Left cardiac atrium (tissue), 4 donors: ENCODE measurements at regions not wholly inside any gene's neighbourhood (a gene's known extent, or its start where the extent isn't known, plus 50 kb on each side); places are given as distances from the start of the nearest gene placed in this dataset.

Source experiments
- ATAC-seq, 2 donors: fragments of 200-7000 bp; cut with Tn5 transposase; one replicate each; pipeline ENCODE4 v1.9.1; 2020; ENCODE audit warnings: mild to moderate bottlenecking in 2 of 2, moderate library complexity in 2 of 2
- DNase-seq: peaks from one replicate; pipeline ENCODE4 v3.0.0-alpha.2; 2020
- intact Hi-C, 2 donors: fragments of 100-400 bp; cut with DNase I; formaldehyde crosslinking; loops; one replicate each; pipeline versions ENCODE4 v1.14.1 to v1.15.1; 2022 to 2023
- donor health status: DM: no; HTN: yes; CAD: no.
- donor health status: DM: no; HTN: yes; CAD: no; lungs with severe emphysema.
- donor health status: DM: yes; HTN: yes; CAD: no.
- donor health status: Dilated cardiomyopathy.

- intact Hi-C loops = no loop called here
- DNase-seq (no peak), ATAC-seq (peak in 1 of 2 donors; percentile 35)
These were observed 88.2 kb downstream of the NOG start for GRCh38 chr17:56681561-56682266.

DNA sequence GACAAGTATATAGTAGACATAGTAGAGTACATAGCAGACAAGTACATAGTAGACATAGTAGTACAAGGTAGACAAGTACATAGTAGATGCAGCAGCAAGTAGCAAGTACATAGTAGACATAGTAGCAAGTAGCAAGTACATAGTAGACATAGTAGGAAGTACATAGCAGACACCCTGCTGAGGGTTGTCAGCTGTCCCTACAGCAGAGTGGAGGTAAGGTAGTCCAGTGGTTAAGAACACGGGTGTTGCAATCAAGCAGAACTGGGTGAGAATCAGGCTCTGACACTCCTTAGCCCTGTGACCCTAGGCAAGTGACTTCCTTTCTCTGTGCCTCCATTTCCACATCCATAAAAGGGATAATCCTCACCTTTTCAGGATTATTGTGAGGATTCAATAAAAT is 94.7 kb downstream of the NOG start:
- DNase-seq (no peak), ATAC-seq (no peak)
- intact Hi-C loops = no loop called here

DNA sequence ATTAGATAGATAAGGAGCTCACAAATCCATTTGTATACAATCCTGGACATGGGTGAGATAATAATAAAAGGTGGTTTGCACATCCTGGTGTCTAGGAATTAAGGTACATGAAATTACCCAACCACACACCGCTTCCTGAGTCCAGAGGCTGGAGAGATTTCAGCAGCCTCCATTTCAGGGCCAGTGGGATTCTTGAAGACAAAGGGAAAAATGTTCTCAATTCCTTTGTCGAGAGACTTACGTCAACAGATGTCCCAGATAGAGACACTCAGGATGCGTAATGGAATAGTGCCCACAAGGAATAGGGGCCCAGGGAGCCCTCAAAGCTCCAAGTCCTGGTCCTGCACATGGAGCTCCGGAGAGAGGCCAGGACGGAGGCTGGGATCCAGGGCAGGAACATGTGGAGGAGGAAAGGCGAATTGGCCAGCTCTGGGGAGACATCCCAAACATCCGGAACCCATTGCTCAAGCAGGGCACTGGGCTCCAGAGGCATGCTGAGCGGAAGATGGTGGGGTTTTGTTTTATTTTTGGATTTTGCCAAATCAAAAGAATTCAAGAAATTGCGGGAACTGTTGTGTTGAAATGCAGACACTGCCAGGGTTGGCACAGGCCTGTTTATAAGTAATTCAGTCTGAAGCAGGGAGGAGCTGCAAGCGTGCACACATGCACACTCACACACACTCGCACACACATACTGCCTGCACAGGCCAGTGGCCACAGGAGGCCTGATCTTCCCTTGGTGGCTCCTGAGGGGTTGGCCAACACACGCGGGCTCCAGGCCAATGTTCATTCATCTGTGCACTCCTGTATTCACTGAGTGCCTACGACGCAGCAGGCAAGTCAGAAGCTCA is 97.2 kb downstream of the NOG start:
- intact Hi-C loops = no loop called here
- DNase-seq (no peak), ATAC-seq (peak in 1 of 2 donors; percentile 30)

DNA sequence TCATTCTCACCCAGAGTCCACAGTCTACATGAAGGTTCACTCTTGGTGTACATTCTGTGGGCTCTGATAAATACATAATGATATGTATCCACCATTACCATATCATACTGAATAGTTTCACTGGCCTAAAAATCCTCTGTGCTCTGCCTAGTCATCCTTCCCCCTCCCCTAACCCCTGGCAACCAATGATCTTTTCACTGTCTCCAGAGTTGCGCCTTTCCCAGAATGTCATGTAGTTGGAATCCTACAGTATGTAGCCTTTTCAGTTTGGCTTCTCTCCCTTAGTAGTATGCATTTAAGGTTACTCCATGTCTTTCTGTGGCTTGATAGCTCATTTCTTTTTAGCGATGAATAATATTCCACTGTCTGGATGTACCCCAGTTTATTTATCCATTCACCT is 101.3 kb downstream of the NOG start:
- intact Hi-C loops = no loop called here
- DNase-seq = no peak
- no peak for ATAC-seq

GRCh38 chr17:56697190-56697589 is 103.7 kb downstream of the NOG start:
- no peak for DNase-seq
- intact Hi-C loops = no loop called here
- peak; percentile 48 to 68 for ATAC-seq

DNA sequence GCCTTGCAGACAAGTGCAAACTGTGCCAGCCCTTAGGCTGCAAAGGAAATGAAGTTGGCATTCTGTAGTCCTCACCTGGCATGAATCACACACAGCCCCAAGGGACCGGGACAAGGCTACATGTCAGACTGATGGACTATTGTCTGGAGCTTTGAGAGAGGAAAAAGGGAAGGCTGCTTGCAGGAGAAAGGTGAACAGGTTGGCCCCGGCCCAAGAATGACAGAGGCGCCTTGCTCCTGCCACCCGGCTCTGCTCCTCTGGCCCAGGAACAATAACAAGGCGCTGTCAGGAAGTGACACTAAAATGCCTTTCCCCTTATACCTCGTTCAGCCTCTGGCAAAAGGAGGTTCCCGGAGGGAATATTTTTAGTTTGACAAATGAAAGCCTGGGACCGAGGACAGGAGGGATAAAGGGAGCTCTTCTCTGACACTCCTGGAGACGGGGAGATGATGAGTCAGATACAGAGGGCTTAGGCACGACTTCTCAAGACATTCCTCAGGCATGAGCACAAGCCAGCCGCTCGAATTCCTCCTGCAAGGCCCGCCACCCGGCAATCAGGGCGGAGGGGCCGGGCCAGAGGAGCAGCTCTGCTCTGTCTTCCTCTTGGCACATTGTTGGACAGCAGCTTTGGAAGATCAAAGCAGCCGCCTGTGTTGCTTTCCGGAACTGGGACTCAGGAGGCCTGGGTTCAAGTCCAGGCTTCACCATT is 105.8 kb downstream of the NOG start:
- peak; percentile 55 for DNase-seq
- peak; percentile 47 to 93 for ATAC-seq
- intact Hi-C loops = no loop called here

DNA sequence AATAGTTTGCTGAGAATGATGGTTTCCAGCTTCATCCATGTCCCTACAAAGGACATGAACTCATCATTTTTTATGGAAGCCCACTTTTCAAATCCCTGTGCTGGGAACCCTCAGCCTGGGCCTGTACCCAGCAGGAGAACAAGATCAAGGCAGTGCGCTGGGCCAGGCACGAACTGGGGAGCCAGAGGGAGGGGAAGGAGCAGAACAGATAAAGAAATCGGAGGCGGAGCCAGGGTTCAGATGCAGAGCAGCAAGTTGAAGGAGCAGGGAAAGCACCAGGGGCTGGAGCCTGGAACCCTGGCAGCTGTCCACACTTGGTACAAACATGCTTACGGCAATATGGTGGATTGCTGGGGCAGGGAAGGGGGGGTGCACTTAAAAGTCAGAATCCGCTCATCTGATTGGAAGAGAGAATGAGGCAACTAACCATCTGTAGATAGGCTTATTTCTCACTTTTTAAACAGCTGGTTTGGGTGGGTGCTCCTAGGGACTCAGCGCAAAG is 107.5 kb downstream of the NOG start:
- DNase-seq (no peak), ATAC-seq (no peak)
- intact Hi-C loops = loop anchor here in 1 of 2 donors (10.0 kb wide), 1 partner anchor 86 kb away; no protein-coding TSS in a partner anchor

DNA sequence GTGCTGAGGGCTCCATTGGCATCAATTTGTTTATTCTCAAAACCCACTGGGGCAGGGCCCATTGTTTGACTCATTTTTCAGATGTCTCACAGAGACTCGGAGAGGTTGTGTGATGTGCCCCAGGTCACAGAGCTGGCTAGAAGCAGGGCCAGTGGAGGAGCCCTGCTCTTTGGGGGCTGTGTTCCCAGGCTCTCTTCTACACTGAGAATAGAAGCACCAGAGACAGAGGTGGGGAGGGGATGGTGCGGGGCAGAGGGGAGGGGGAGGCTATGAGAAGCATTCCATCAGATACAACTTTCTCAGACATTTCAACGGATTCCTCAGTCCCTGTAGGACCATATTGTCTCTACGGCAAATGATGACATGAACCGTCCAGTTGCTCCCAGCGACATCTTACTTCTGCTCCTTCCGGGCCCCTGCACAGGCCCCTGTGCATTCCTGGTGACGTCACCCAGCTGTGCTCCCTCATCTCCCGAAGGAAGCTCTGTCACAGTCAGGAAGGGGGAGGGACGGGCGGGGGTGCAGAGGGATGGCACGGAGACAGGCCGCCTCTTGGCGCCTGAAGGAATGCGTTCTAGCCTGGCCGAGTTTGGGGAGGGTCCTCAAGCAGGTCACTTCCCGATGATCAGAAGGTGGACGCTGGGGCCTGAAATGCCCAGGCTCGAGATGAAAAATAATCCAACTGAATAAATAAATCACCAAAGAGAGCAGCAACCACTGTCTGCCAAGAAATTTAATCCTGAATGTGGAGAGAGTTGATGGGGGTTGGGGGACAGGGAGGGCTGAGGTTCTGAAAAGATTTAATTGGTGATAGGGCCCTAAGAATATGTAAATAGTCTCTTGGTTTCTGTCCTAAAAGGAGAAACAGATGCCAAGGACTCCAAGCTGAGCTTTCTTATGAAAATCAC is 114.1 kb downstream of the NOG start:
- DNase-seq (no peak), ATAC-seq (no peak)
- intact Hi-C loops = loop anchor here in 1 of 2 donors (10.0 kb wide), 1 partner anchor 93 kb away; no protein-coding TSS in a partner anchor

DNA sequence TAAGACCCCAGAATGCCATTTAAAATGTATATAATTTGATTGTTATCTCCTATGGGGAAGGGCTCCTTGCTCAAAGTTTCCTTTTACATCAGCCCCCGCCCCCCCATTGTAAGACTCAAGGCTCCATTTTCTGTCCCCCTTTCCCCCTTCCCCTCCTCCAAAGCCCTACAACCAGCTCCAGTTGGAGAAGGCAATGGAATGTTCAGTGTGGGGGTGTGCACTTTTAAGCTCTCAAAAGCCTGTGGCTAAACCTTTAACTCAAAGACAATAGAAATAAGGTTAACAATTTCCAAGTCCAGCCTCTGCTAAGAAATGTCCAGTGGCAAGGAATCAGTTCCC is 114.7 kb downstream of the NOG start:
- intact Hi-C loops = loop anchor here in 1 of 2 donors (10.0 kb wide), 1 partner anchor 93 kb away; no protein-coding TSS in a partner anchor
- DNase-seq (no peak), ATAC-seq (no peak)

- DNase-seq = no peak
- intact Hi-C loops = loop anchor here in 1 of 2 donors (10.0 kb wide), 1 partner anchor 94 kb away; no protein-coding TSS in a partner anchor
- no peak for ATAC-seq
These were observed 115.3 kb downstream of the NOG start for GRCh38 chr17:56708670-56709410.

DNA sequence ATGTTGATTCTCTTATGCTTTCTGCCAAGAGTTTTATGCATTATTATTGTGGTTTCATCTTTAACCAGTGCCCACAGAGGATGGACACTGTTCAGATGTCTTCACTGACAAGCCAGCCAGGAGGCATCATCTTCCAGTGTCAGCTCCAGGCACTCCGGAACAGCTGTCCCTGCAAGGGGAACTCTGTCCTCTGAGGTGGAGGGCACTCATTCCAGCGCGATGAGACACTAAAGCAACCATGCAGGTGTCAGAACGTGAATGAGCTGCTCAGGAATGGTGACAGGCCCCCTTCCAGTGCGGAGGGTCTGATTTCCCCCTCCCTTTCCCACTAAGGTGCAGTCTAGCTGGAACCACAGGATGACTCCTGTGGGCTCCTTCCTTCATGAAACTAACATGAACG is 117.5 kb downstream of the NOG start:
- intact Hi-C loops = loop anchor here (10.0 kb wide), 2 partner anchors 206 to 1186 kb away; no protein-coding TSS in a partner anchor
- ATAC-seq = no peak
- DNase-seq = no peak

GRCh38 chr17:56715613-56716357 is 117.9 kb downstream of the C17orf67 start:
- peak; percentile 82 for DNase-seq
- intact Hi-C loops = loop anchor here (1.0 to 10.0 kb wide), 5 partner anchors 123 to 1191 kb away; no protein-coding TSS in a partner anchor
- ATAC-seq = peak; percentile 90 to 92

GRCh38 chr17:56717471-56717870 is 116.2 kb downstream of the C17orf67 start:
- ATAC-seq = no peak

DNA sequence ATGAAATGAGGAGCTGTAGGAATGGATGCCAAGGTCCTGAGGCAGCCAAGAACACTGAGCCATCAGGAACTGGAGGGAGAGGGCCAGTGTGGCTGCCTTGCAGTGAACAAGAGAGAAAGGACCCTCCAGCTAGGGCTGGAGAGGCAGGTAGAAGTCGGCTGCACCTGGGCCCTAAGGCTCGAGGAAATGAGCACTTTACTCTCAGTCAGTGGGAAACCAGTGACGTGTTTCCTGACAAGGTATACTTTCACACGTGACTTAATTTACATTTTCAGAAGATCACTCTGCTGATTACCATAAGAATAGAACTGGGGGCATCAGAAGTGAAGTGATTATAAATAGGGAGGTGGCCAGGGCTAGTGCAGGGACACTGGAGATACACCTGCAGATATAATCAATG is 115.2 kb downstream of the C17orf67 start:
- intact Hi-C loops = loop anchor here (5.0 to 10.0 kb wide), 4 partner anchors 214 to 1194 kb away; no protein-coding TSS in a partner anchor
- no peak for ATAC-seq
- DNase-seq = no peak

More at GRCh38 chr17:56717471-56717870, 116.2 kb downstream of the C17orf67 start:
- intact Hi-C loops = loop anchor here (5.0 to 10.0 kb wide), 4 partner anchors 213 to 1193 kb away; no protein-coding TSS in a partner anchor
- no peak for DNase-seq

- no peak for DNase-seq
- no peak for ATAC-seq
- intact Hi-C loops = loop anchor here in 1 of 2 donors (5.0 kb wide), 1 partner anchor 131 kb away; the partner anchor contains the start of gene NOG
These were observed 110.3 kb downstream of the C17orf67 start for GRCh38 chr17:56723421-56723820.

DNA sequence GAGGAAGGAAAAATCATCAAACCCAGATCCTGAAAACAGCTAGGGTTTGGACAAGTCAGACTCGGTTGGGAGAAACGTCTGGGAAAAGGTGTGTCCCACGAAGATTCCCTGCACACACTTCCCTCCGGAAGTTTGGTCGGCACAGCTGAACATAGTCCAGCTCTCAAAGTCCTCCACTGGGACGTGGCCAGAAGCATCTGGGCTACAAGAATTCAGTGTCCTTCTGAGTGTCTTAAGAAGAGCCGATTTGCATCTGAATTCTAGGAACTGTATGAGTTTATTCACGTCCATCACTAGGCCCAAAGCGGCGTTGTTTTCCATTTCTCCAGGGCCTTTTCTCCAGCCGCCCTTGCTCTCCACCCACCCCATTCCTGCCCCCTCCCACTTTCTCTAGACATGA is 109.1 kb downstream of the C17orf67 start:
- ATAC-seq = no peak
- intact Hi-C loops = loop anchor here in 1 of 2 donors (5.0 kb wide), 1 partner anchor 132 kb away; the partner anchor contains the start of gene NOG
- DNase-seq = no peak

DNA sequence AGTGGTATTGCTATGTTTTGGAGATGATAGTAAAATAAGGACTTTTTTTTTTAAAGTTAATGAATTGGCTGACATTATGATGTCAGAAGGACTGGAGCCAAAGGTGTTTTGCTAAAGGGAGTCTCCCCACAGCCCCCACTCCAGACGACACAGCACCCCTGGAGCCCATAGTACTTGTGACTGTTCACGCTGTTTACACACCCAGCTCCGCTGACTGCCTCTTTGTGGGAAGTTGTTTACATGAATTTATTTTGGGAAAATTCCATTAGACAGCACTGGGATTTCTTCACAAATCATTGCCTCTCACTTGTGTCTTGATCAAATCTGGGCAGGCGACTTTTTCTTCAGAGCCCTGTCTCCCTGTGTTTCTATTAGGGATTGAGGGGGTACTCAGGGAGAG is 108.6 kb downstream of the C17orf67 start:
- no peak for DNase-seq
- ATAC-seq = no peak
- intact Hi-C loops = no loop called here
